SK-N-SH (cell line): ENCODE measurements at regions not wholly inside any gene's neighbourhood (a gene's known extent, or its start where the extent isn't known, plus 50 kb on each side); places are given as distances from the start of the nearest gene placed in this dataset.

Experiments
- CTCF ChIP-seq: fragments of 200-600 bp; sonication (generic); IDR thresholded peaks from 2 replicates; pipeline ENCODE4 v1.6.1; 2017; ENCODE audit warnings: antibody characterized with exemption, mild to moderate bottlenecking, moderate library complexity
- EP300 ChIP-seq, 2 experiments: IDR thresholded peaks; 2 replicates each; pipeline versions ENCODE4 v1.4.0 to v1.6.1; 2012; ENCODE audit warnings: borderline replicate concordance in 1 of 2, low read depth in 1 of 2, low read length in 1 of 2
- EZH2phosphoT487 ChIP-seq: fragments of 200-600 bp; sonication (generic); IDR thresholded peaks from 2 replicates; pipeline ENCODE4 v1.6.1; 2017; ENCODE audit warnings: low read depth, mixed run types, mild to moderate bottlenecking, antibody characterized with exemption, moderate library complexity, borderline replicate concordance
- FOXM1 ChIP-seq: IDR thresholded peaks from 2 replicates; pipeline ENCODE4 v1.4.0; 2012; ENCODE audit warnings: low read depth, mild to moderate bottlenecking
- GABPA ChIP-seq: IDR thresholded peaks from 2 replicates; pipeline ENCODE4 v1.4.0; 2012; ENCODE audit warnings: low read depth, mild to moderate bottlenecking
- IRF3 ChIP-seq: fragments of 150-350 bp; IDR thresholded peaks from 2 replicates; pipeline ENCODE4 v1.6.1; 2016; ENCODE audit warnings: mild to moderate bottlenecking, low read depth, low read length
- MAX ChIP-seq: IDR thresholded peaks from 2 replicates; pipeline ENCODE4 v1.4.0; 2012; ENCODE audit warnings: low read depth
- REST ChIP-seq: IDR thresholded peaks from 2 replicates; pipeline ENCODE4 v1.6.1; 2012; ENCODE audit warnings: mild to moderate bottlenecking, low read depth, low read length, moderate library complexity
- RFX5 ChIP-seq: IDR thresholded peaks from 2 replicates; pipeline ENCODE4 v1.6.1; 2012; ENCODE audit warnings: mild to moderate bottlenecking, improper control_type of control experiment, low read length
- SIN3A ChIP-seq: IDR thresholded peaks from 2 replicates; pipeline ENCODE4 v1.6.1; 2012; ENCODE audit warnings: low read depth, mild to moderate bottlenecking, low read length, moderate library complexity, borderline replicate concordance
- SMC3 ChIP-seq: IDR thresholded peaks from 2 replicates; pipeline ENCODE4 v1.6.1; 2012; ENCODE audit warnings: low read depth, low read length, improper control_type of control experiment
- TAF1 ChIP-seq: IDR thresholded peaks from 2 replicates; pipeline ENCODE4 v1.6.1; 2012; ENCODE audit warnings: low read depth, mild to moderate bottlenecking, low read length, moderate library complexity, borderline replicate concordance
- YY1 ChIP-seq: IDR thresholded peaks from 2 replicates; pipeline ENCODE4 v1.4.0; 2012; ENCODE audit warnings: low read depth, mild to moderate bottlenecking
- ZBTB33 ChIP-seq: IDR thresholded peaks from 2 replicates; pipeline ENCODE4 v1.4.0; 2012; ENCODE audit warnings: low read depth, borderline replicate concordance

- TF ChIP-seq CTCF (no peak), FOXM1 (no peak), REST (no peak), EZH2phosphoT487 (no peak), ZBTB33 (no peak), SIN3A (no peak), RFX5 (no peak), SMC3 (no peak), TAF1 (no peak), MAX (no peak), YY1 (no peak), IRF3 (no peak), EP300 (IDR thresholded peaks at IDR 0.05; ENCODE audit: borderline replicate concordance in 1 of 2, low read depth in 1 of 2, low read length in 1 of 2) (no peak), GABPA (no peak)
These were observed 497.6 kb upstream of the LRRN3 start for GRCh38 chr7:110593355-110593754.
